ENCODE measurements at regions not wholly inside any gene's neighbourhood (a gene's known extent, or its start where the extent isn't known, plus 50 kb on each side); places are given as distances from the start of the nearest gene placed in this dataset.
A peak's percentile ranks its signal among the peaks of the same experiment; 100 is the strongest.
"Not testable (repeated sequence)": the region's sequence is repeated elsewhere in the genome, so short reads cannot be mapped to it uniquely, and the experiment has no call there.

GRCh38 chr4:104906276-104906675, 240.4 kb upstream of the TET2 start:
- Mint-ChIP-seq H3K27ac (no peak overlapping the region), H3K27me3 (peaks cover 6 to 18% of the 10 kb centered on the region in 2 donors), H3K9me3 (peaks cover 0 to 1% of the 10 kb centered on the region in 2 donors), H3K36me3 (no peaks in the 10 kb centered on the region), H3K4me3 (no peak overlapping the region), H3K4me1 (no peaks in the 10 kb centered on the region)
- DNase-seq (no peak), ATAC-seq (replicated peaks) (no peak)

GRCh38 chr4:104907074-104907649, 239.5 kb upstream of the TET2 start:
- DNase-seq: no peak
- H3K27ac Mint-ChIP-seq: no peak overlapping the region
- H3K27me3 Mint-ChIP-seq: peaks cover 6 to 20% of the 10 kb centered on the region in 2 donors
- ATAC-seq (replicated peaks): no peak
- H3K36me3 Mint-ChIP-seq: no peaks in the 10 kb centered on the region
- H3K4me3 Mint-ChIP-seq: no peak overlapping the region
- no peaks in the 10 kb centered on the region for H3K4me1 Mint-ChIP-seq
- H3K9me3 Mint-ChIP-seq: peaks cover 0 to 1% of the 10 kb centered on the region in 2 donors

GRCh38 chr4:104907991-104908390, 238.7 kb upstream of the TET2 start:
- H3K4me1 Mint-ChIP-seq: no peaks in the 10 kb centered on the region
- ATAC-seq (replicated peaks) (no peak), DNase-seq (no peak)
- H3K4me3 Mint-ChIP-seq: no peak overlapping the region
- peaks cover 6 to 20% of the 10 kb centered on the region in 2 donors for H3K27me3 Mint-ChIP-seq
- H3K27ac Mint-ChIP-seq: no peak overlapping the region
- no peaks in the 10 kb centered on the region for H3K36me3 Mint-ChIP-seq
- H3K9me3 Mint-ChIP-seq: peaks cover 3% of the 10 kb centered on the region in 2 donors

GRCh38 chr4:104909376-104909775, 237.3 kb upstream of the TET2 start:
- no peaks in the 10 kb centered on the region for H3K4me1 Mint-ChIP-seq
- H3K4me3 Mint-ChIP-seq: no peak overlapping the region
- peaks cover 3 to 5% of the 10 kb centered on the region in 2 donors for H3K9me3 Mint-ChIP-seq
- H3K27ac Mint-ChIP-seq: no peak overlapping the region
- no peak for DNase-seq
- peaks cover 0 to 15% of the 10 kb centered on the region in 2 donors for H3K27me3 Mint-ChIP-seq
- no peak for ATAC-seq (replicated peaks)
- H3K36me3 Mint-ChIP-seq: no peaks in the 10 kb centered on the region

- no peaks in the 10 kb centered on the region for H3K4me1 Mint-ChIP-seq
- H3K9me3 Mint-ChIP-seq: peaks cover 3 to 5% of the 10 kb centered on the region in 2 donors
- no peak overlapping the region for H3K4me3 Mint-ChIP-seq
- no peaks in the 10 kb centered on the region for H3K36me3 Mint-ChIP-seq
- DNase-seq (no peak), ATAC-seq (replicated peaks) (no peak)
- no peak overlapping the region for H3K27ac Mint-ChIP-seq
- H3K27me3 Mint-ChIP-seq: peaks cover 0 to 6% of the 10 kb centered on the region in 2 donors
Measured at GRCh38 chr4:104912518-104912917, 234.2 kb upstream of the TET2 start.

- H3K9me3 Mint-ChIP-seq: peaks cover 3 to 5% of the 10 kb centered on the region in 2 donors
- no peaks in the 10 kb centered on the region for H3K36me3 Mint-ChIP-seq
- H3K27ac Mint-ChIP-seq: no peak overlapping the region
- H3K27me3 Mint-ChIP-seq: peaks cover 0 to 4% of the 10 kb centered on the region in 2 donors
- ATAC-seq (replicated peaks) (no peak), DNase-seq (no peak)
- no peaks in the 10 kb centered on the region for H3K4me1 Mint-ChIP-seq
- no peak overlapping the region for H3K4me3 Mint-ChIP-seq
Measured at GRCh38 chr4:104915373-104915772, 231.3 kb upstream of the TET2 start.

- H3K27me3 Mint-ChIP-seq: peaks cover 0 to 4% of the 10 kb centered on the region in 2 donors
- ATAC-seq (replicated peaks): no peak
- H3K9me3 Mint-ChIP-seq: peaks cover 3 to 5% of the 10 kb centered on the region in 2 donors
- H3K36me3 Mint-ChIP-seq: no peaks in the 10 kb centered on the region
- DNase-seq: no peak
- no peaks in the 10 kb centered on the region for H3K4me1 Mint-ChIP-seq
- H3K27ac Mint-ChIP-seq: no peak overlapping the region
- H3K4me3 Mint-ChIP-seq: no peak overlapping the region
Measured at GRCh38 chr4:104915864-104916263, 230.8 kb upstream of the TET2 start.

GRCh38 chr4:104919406-104919805, 227.3 kb upstream of the TET2 start:
- Mint-ChIP-seq H3K27me3 (peaks cover 0 to 4% of the 10 kb centered on the region in 2 donors), H3K4me1 (no peaks in the 10 kb centered on the region), H3K9me3 (no peaks in the 10 kb centered on the region), H3K27ac (no peak overlapping the region), H3K36me3 (no peaks in the 10 kb centered on the region), H3K4me3 (no peak overlapping the region)
- DNase-seq (no peak), ATAC-seq (replicated peaks) (no peak)

GRCh38 chr4:104930298-104930697, 216.4 kb upstream of the TET2 start:
- peaks cover 0 to 6% of the 10 kb centered on the region in 2 donors for H3K27me3 Mint-ChIP-seq

GRCh38 chr4:104930745-104931736, 215.6 kb upstream of the TET2 start:
- DNase-seq (peak; percentile 41), ATAC-seq (replicated peaks) (peak; percentile 74)
- H3K27ac Mint-ChIP-seq: peak overlapping the region; percentile 15
- not testable (repeated sequence) for H3K9me3 Mint-ChIP-seq, H3K27me3 Mint-ChIP-seq, H3K36me3 Mint-ChIP-seq, H3K4me3 Mint-ChIP-seq
- H3K4me1 Mint-ChIP-seq: peaks cover 10 to 17% of the 10 kb centered on the region in 2 donors

More at GRCh38 chr4:104930298-104930697, 216.4 kb upstream of the TET2 start:
- Mint-ChIP-seq H3K4me1 (peaks cover 10 to 17% of the 10 kb centered on the region in 2 donors), H3K36me3 (peaks cover 0 to 2% of the 10 kb centered on the region in 2 donors), H3K9me3 (peaks cover 0 to 6% of the 10 kb centered on the region in 2 donors), H3K27ac (no peak overlapping the region), H3K4me3 (no peak overlapping the region)
- ATAC-seq (replicated peaks) (no peak), DNase-seq (no peak)

- H3K27me3 Mint-ChIP-seq: no peaks in the 10 kb centered on the region
- no peak for DNase-seq
- H3K4me3 Mint-ChIP-seq: no peak overlapping the region
- no peak overlapping the region for H3K27ac Mint-ChIP-seq
- no peak for ATAC-seq (replicated peaks)
- H3K9me3 Mint-ChIP-seq: peaks cover 0 to 5% of the 10 kb centered on the region in 2 donors
- H3K4me1 Mint-ChIP-seq: peaks cover 1 to 4% of the 10 kb centered on the region in 2 donors
- peaks cover 0 to 2% of the 10 kb centered on the region in 2 donors for H3K36me3 Mint-ChIP-seq
Measured at GRCh38 chr4:104938624-104939023, 208.1 kb upstream of the TET2 start.

- Mint-ChIP-seq H3K27me3 (no peaks in the 10 kb centered on the region), H3K36me3 (no peaks in the 10 kb centered on the region), H3K27ac (no peak overlapping the region), H3K9me3 (no peaks in the 10 kb centered on the region), H3K4me1 (peaks cover 1 to 4% of the 10 kb centered on the region in 2 donors), H3K4me3 (no peak overlapping the region)
- ATAC-seq (replicated peaks): no peak
- DNase-seq: no peak
Measured at GRCh38 chr4:104940927-104941326, 205.7 kb upstream of the TET2 start.

GRCh38 chr4:104941661-104942062, 205.0 kb upstream of the TET2 start:
- Mint-ChIP-seq H3K27me3 (no peaks in the 10 kb centered on the region), H3K4me1 (peaks cover 1 to 4% of the 10 kb centered on the region in 2 donors), H3K9me3 (no peaks in the 10 kb centered on the region), H3K36me3 (no peaks in the 10 kb centered on the region), H3K4me3 (no peak overlapping the region), H3K27ac (no peak overlapping the region)
- ATAC-seq (replicated peaks) (peak; percentile 25 to 29), DNase-seq (no peak)

- DNase-seq (no peak), ATAC-seq (replicated peaks) (peak in 1 of 2 donors; percentile 34)
- H3K4me1 Mint-ChIP-seq: peaks cover 1 to 4% of the 10 kb centered on the region in 2 donors
- no peak overlapping the region for H3K4me3 Mint-ChIP-seq
- no peaks in the 10 kb centered on the region for H3K27me3 Mint-ChIP-seq
- no peaks in the 10 kb centered on the region for H3K36me3 Mint-ChIP-seq
- no peak overlapping the region for H3K27ac Mint-ChIP-seq
- H3K9me3 Mint-ChIP-seq: no peaks in the 10 kb centered on the region
Measured at GRCh38 chr4:104942990-104943743, 203.5 kb upstream of the TET2 start.
